H9 (cell line): ENCODE measurements at regions not wholly inside any gene's neighbourhood (a gene's known extent, or its start where the extent isn't known, plus 50 kb on each side); places are given as distances from the start of the nearest gene placed in this dataset.

Source experiments
- DNase-seq: peaks from one replicate; pipeline ENCODE4 v3.0.0-alpha.2; 2017
- H2AFZ ChIP-seq: one replicate; pipeline ENCODE4 v1.6.1; 2013; ENCODE audit warnings: mild to moderate bottlenecking, low read length, control low read depth, moderate library complexity
- H2AK5ac ChIP-seq: 2 replicates; pipeline ENCODE4 v1.6.1; 2013; ENCODE audit warnings: low read length, control low read depth, mixed read lengths; ENCODE audit not compliant: insufficient read length
- H2BK120ac ChIP-seq: one replicate; pipeline ENCODE4 v1.6.1; 2013; ENCODE audit warnings: low read depth, mild to moderate bottlenecking, low read length, control low read depth, inconsistent platforms; ENCODE audit not compliant: poor library complexity, severe bottlenecking
- H2BK12ac ChIP-seq: 2 replicates; pipeline ENCODE4 v1.6.1; 2013; ENCODE audit warnings: low read length, control low read depth, mixed read lengths, low read depth; ENCODE audit not compliant: insufficient read length
- H2BK15ac ChIP-seq: 2 replicates; pipeline ENCODE4 v1.6.1; 2013; ENCODE audit warnings: low read depth, low read length, control low read depth
- H2BK20ac ChIP-seq: one replicate; pipeline ENCODE4 v1.6.1; 2013; ENCODE audit warnings: low read depth, mild to moderate bottlenecking, low read length, control low read depth, inconsistent platforms; ENCODE audit not compliant: poor library complexity, severe bottlenecking
- H2BK5ac ChIP-seq: 2 replicates; pipeline ENCODE4 v1.6.1; 2013; ENCODE audit warnings: low read length, control low read depth, mixed read lengths; ENCODE audit not compliant: insufficient read length
- H3K14ac ChIP-seq: 2 replicates; pipeline ENCODE4 v1.6.1; 2013; ENCODE audit warnings: low read length, control low read depth; ENCODE audit not compliant: insufficient read depth
- H3K18ac ChIP-seq: 2 replicates; pipeline ENCODE4 v1.6.1; 2013; ENCODE audit warnings: low read depth, mild to moderate bottlenecking, mixed read lengths, low read length, control low read depth; ENCODE audit not compliant: insufficient read length
- H3K23ac ChIP-seq: 2 replicates; pipeline ENCODE4 v1.6.1; 2013; ENCODE audit warnings: low read length, control low read depth, mixed read lengths, low read depth; ENCODE audit not compliant: insufficient read length
- H3K23me2 ChIP-seq: 2 replicates; pipeline ENCODE4 v1.6.1; 2013; ENCODE audit warnings: low read depth, mild to moderate bottlenecking, mixed read lengths, low read length, control low read depth; ENCODE audit not compliant: insufficient read length, poor library complexity, severe bottlenecking
- H3K27ac ChIP-seq: 2 replicates; pipeline ENCODE4 v1.5.1; 2013; ENCODE audit warnings: low read length, control low read depth, mixed read lengths, low read depth; ENCODE audit not compliant: insufficient read length
- H3K27me3 ChIP-seq: 2 replicates; pipeline ENCODE4 v1.6.1; 2013; ENCODE audit warnings: low read length, control low read depth, inconsistent platforms; ENCODE audit not compliant: insufficient read depth
- H3K4ac ChIP-seq: 2 replicates; pipeline ENCODE4 v1.6.1; 2013; ENCODE audit warnings: low read depth, mild to moderate bottlenecking, control low read depth, inconsistent platforms, low read length, moderate library complexity
- H3K4me1 ChIP-seq: 2 replicates; pipeline ENCODE4 v1.6.1; 2013; ENCODE audit warnings: low read length, control low read depth, inconsistent platforms; ENCODE audit not compliant: insufficient read depth
- H3K4me2 ChIP-seq: 2 replicates; pipeline ENCODE4 v1.6.1; 2013; ENCODE audit warnings: low read length, control low read depth, mixed read lengths; ENCODE audit not compliant: insufficient read length, insufficient read depth
- H3K56ac ChIP-seq: 2 replicates; pipeline ENCODE4 v1.6.1; 2013; ENCODE audit warnings: low read depth, mild to moderate bottlenecking, mixed read lengths, low read length, control low read depth; ENCODE audit not compliant: insufficient read length
- H3K79me1 ChIP-seq: 2 replicates; pipeline ENCODE4 v1.6.1; 2013; ENCODE audit warnings: low read depth, mild to moderate bottlenecking, moderate library complexity, low read length, control low read depth, inconsistent platforms; ENCODE audit not compliant: insufficient read depth, poor library complexity, severe bottlenecking
- H3K79me2 ChIP-seq: 2 replicates; pipeline ENCODE4 v1.6.1; 2013; ENCODE audit warnings: low read length, control low read depth, inconsistent platforms; ENCODE audit not compliant: insufficient read depth
- H3K9ac ChIP-seq: 2 replicates; pipeline ENCODE4 v1.6.1; 2013; ENCODE audit warnings: low read length, control low read depth, mixed read lengths; ENCODE audit not compliant: insufficient read length; ENCODE audit errors: extremely low read depth
- H3K9me3 ChIP-seq: one replicate; pipeline ENCODE4 v1.6.1; 2013; ENCODE audit warnings: low read depth, low read length, inconsistent platforms; ENCODE audit not compliant: control insufficient read depth
- H3T11ph ChIP-seq: one replicate; pipeline ENCODE4 v1.6.1; 2013; ENCODE audit warnings: mild to moderate bottlenecking, low read length, control low read depth, inconsistent platforms
- H4K20me1 ChIP-seq: one replicate; pipeline ENCODE4 v1.6.1; 2013; ENCODE audit not compliant: control insufficient read depth, insufficient read length, insufficient read depth
- H4K5ac ChIP-seq: 2 replicates; pipeline ENCODE4 v1.6.1; 2013; ENCODE audit warnings: low read depth, mild to moderate bottlenecking, mixed read lengths, low read length, control low read depth; ENCODE audit not compliant: insufficient read length
- H4K8ac ChIP-seq: replicated peaks from 2 replicates; pipeline ENCODE4 v1.6.1; 2013; ENCODE audit warnings: low read length, control low read depth, mixed read lengths, low read depth; ENCODE audit not compliant: insufficient read length
- H4K91ac ChIP-seq: 2 replicates; pipeline ENCODE4 v1.6.1; 2013; ENCODE audit warnings: low read depth, mild to moderate bottlenecking, moderate library complexity, mixed read lengths, low read length, control low read depth; ENCODE audit not compliant: insufficient read length
- H3K27ac Mint-ChIP-seq, 3 experiments: 2 replicates in 2 of 3; 3 replicates in 1 of 3; pipeline ENCODE4 v1.8.0; 2020 to 2021; ENCODE audit warnings: mixed read lengths in 3 of 3, mild to moderate bottlenecking in 1 of 3, moderate library complexity in 1 of 3
- H3K27me3 Mint-ChIP-seq: 2 replicates; pipeline ENCODE4 v1.8.0; 2021; ENCODE audit warnings: low read depth, mild to moderate bottlenecking, moderate library complexity, mixed read lengths
- H3K36me3 Mint-ChIP-seq, 3 experiments: 2 replicates in 2 of 3; 3 replicates in 1 of 3; pipeline ENCODE4 v1.8.0; 2020 to 2021; ENCODE audit warnings: low read depth in 3 of 3, mixed read lengths in 3 of 3; ENCODE audit not compliant: insufficient read depth in 1 of 3
- H3K4me1 Mint-ChIP-seq, 2 experiments: 2 replicates each; pipeline ENCODE4 v1.8.0; 2020; ENCODE audit warnings: mixed read lengths in 2 of 2
- H3K4me3 Mint-ChIP-seq, 2 experiments: 2 replicates in 1 of 2; 3 replicates in 1 of 2; pipeline ENCODE4 v1.8.0; 2020 to 2021; ENCODE audit warnings: mild to moderate bottlenecking in 2 of 2, mixed read lengths in 2 of 2, moderate library complexity in 1 of 2
- H3K9me3 Mint-ChIP-seq, 2 experiments: 2 replicates in 1 of 2; 3 replicates in 1 of 2; pipeline ENCODE4 v1.8.0; 2020; ENCODE audit warnings: mild to moderate bottlenecking in 2 of 2, mixed read lengths in 2 of 2, moderate library complexity in 1 of 2
- WGBS: extraction: QIAGEN DNeasy Blood & Tissue Kit; methylation state at CpG from one replicate; pipeline ENCODE4 v1.1.7; 2013; ENCODE audit warnings: missing lambda C conversion rate, low lambda C conversion rate, mixed read lengths; ENCODE audit not compliant: insufficient read length; ENCODE audit errors: extremely low coverage; 5-methylcytosine and 5-hydroxymethylcytosine counted together
- TF ChIP-seq, protein P1 (sequence below): fragments of 200-600 bp; sonication (generic); conservative IDR thresholded peaks from 3 replicates; pipeline ENCODE4 v1.8.0; 2021; ENCODE audit warnings: antibody characterized with exemption, mild to moderate bottlenecking

GRCh38 chr9:38489057-38489456 lies 64.8 kb upstream of the IGFBPL1 start:
- Histone ChIP-seq H3K9me3 (no peaks in the 10 kb centered on the region), H2BK20ac (no peak overlapping the region), H4K91ac (no peak overlapping the region), H2AK5ac (no peak overlapping the region), H3K79me2 (no peaks in the 10 kb centered on the region), H2AFZ (no peak overlapping the region), H4K8ac (no peak overlapping the region), H4K20me1 (no peaks in the 10 kb centered on the region), H3K4me2 (no peak overlapping the region), H2BK15ac (no peak overlapping the region), H4K5ac (no peak overlapping the region), H2BK5ac (no peak overlapping the region), H3K27ac (no peak overlapping the region), H3T11ph (no peak overlapping the region), H3K9ac (no peak overlapping the region), H3K18ac (no peak overlapping the region), H3K56ac (no peak overlapping the region), H2BK120ac (no peak overlapping the region), H3K4me1 (peaks cover 5% of the 10 kb centered on the region; the same call in 1 of the 2 replicates), H3K23ac (no peak overlapping the region), H3K23me2 (no peaks in the 10 kb centered on the region), H2BK12ac (no peak overlapping the region), H3K4ac (no peak overlapping the region), H3K14ac (no peak overlapping the region), H3K27me3 (no peaks in the 10 kb centered on the region), H3K79me1 (no peaks in the 10 kb centered on the region)
- TF ChIP-seq, protein P1, sequence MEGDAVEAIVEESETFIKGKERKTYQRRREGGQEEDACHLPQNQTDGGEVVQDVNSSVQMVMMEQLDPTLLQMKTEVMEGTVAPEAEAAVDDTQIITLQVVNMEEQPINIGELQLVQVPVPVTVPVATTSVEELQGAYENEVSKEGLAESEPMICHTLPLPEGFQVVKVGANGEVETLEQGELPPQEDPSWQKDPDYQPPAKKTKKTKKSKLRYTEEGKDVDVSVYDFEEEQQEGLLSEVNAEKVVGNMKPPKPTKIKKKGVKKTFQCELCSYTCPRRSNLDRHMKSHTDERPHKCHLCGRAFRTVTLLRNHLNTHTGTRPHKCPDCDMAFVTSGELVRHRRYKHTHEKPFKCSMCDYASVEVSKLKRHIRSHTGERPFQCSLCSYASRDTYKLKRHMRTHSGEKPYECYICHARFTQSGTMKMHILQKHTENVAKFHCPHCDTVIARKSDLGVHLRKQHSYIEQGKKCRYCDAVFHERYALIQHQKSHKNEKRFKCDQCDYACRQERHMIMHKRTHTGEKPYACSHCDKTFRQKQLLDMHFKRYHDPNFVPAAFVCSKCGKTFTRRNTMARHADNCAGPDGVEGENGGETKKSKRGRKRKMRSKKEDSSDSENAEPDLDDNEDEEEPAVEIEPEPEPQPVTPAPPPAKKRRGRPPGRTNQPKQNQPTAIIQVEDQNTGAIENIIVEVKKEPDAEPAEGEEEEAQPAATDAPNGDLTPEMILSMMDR: no peak
- DNase-seq: no peak
- no CpG with 5 or more reads among the region's 21 CpGs for WGBS
- no peak overlapping the region for H3K27ac Mint-ChIP-seq
- no peak overlapping the region for H3K4me3 Mint-ChIP-seq
- no peaks in the 10 kb centered on the region; the same call in 1 of the 2 replicates for H3K27me3 Mint-ChIP-seq
- peaks cover 31 to 37% of the 10 kb centered on the region in 2 experiments for H3K4me1 Mint-ChIP-seq
- peaks cover 0 to 1% of the 10 kb centered on the region in 2 experiments; a peak in 1 of 5 replicates for H3K9me3 Mint-ChIP-seq
- H3K36me3 Mint-ChIP-seq: peaks cover 0 to 1% (median 0%) of the 10 kb centered on the region in 3 experiments; a peak in 3 of 7 replicates
